SU-DHL-6 (cell line): ENCODE measurements at regions not wholly inside any gene's neighbourhood (a gene's known extent, or its start where the extent isn't known, plus 50 kb on each side); places are given as distances from the start of the nearest gene placed in this dataset.

Experiments used
- EZH2phosphoT487 ChIP-seq: fragments of 200-600 bp; sonication (generic), shearing (Covaris generic); conservative IDR thresholded peaks from 2 replicates; pipeline ENCODE4 v1.6.1; 2018; ENCODE audit warnings: mild to moderate bottlenecking, antibody characterized with exemption, low read length, moderate library complexity, mixed read lengths
- TF ChIP-seq, protein P1 (sequence below): fragments of 200-600 bp; sonication (generic); IDR thresholded peaks from one replicate; pipeline ENCODE4 v1.5.1; 2017; ENCODE audit warnings: antibody characterized with exemption, mild to moderate bottlenecking, low read length, moderate library complexity; ENCODE audit not compliant: insufficient read depth, poor library complexity, severe bottlenecking

DNA sequence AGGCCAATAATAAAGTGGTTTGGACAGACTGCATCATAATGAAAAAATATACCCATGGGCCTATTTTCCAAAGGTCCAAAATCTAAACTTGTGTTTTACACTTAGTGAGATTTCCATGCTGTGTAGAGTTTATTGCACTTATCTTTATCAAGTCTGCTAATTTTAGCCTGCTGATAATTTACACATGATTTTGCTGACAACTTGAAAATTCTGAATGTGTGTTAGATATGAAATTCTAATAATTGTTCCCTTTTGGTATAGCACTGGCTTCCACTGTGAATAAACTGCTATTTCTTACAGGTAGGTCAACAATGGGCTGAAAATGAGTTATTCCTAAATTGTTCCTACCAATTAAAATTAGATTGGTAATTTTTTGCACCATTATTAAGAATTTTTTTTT lies 589.1 kb upstream of the ANO3 start:
- TF ChIP-seq, protein P1, sequence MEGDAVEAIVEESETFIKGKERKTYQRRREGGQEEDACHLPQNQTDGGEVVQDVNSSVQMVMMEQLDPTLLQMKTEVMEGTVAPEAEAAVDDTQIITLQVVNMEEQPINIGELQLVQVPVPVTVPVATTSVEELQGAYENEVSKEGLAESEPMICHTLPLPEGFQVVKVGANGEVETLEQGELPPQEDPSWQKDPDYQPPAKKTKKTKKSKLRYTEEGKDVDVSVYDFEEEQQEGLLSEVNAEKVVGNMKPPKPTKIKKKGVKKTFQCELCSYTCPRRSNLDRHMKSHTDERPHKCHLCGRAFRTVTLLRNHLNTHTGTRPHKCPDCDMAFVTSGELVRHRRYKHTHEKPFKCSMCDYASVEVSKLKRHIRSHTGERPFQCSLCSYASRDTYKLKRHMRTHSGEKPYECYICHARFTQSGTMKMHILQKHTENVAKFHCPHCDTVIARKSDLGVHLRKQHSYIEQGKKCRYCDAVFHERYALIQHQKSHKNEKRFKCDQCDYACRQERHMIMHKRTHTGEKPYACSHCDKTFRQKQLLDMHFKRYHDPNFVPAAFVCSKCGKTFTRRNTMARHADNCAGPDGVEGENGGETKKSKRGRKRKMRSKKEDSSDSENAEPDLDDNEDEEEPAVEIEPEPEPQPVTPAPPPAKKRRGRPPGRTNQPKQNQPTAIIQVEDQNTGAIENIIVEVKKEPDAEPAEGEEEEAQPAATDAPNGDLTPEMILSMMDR = no peak
- TF ChIP-seq EZH2phosphoT487 = no peak
